IPS DF 6.9 (cell line): ENCODE measurements at regions not wholly inside any gene's neighbourhood (a gene's known extent, or its start where the extent isn't known, plus 50 kb on each side); places are given as distances from the start of the nearest gene placed in this dataset.
"Not testable (repeated sequence)": the region's sequence is repeated elsewhere in the genome, so short reads cannot be mapped to it uniquely, and the experiment has no call there.

Experiments
- DNase-seq: peaks from one replicate; pipeline ENCODE4 v3.0.0-alpha.2; 2013; ENCODE audit warnings: low read depth, low spot score
- H3K27ac ChIP-seq: one replicate; pipeline ENCODE4 v1.5.1; 2013; ENCODE audit warnings: low read length, control low read depth
- H3K27me3 ChIP-seq: 2 replicates; pipeline ENCODE4 v1.6.1; 2013; ENCODE audit warnings: mild to moderate bottlenecking, low read length; ENCODE audit not compliant: control insufficient read depth, insufficient read depth
- H3K36me3 ChIP-seq: 2 replicates; pipeline ENCODE4 v1.6.1; 2013; ENCODE audit warnings: low read length; ENCODE audit not compliant: control insufficient read depth, insufficient read depth
- H3K4me1 ChIP-seq: 2 replicates; pipeline ENCODE4 v1.6.1; 2013; ENCODE audit warnings: low read length; ENCODE audit not compliant: control insufficient read depth, insufficient read depth
- H3K4me3 ChIP-seq: 2 replicates; pipeline ENCODE4 v1.5.1; 2013; ENCODE audit warnings: mild to moderate bottlenecking, low read length
- H3K9me3 ChIP-seq: 2 replicates; pipeline ENCODE4 v1.6.1; 2013; ENCODE audit warnings: low read length, inconsistent platforms; ENCODE audit not compliant: control insufficient read depth, insufficient read depth
- WGBS: extraction: QIAGEN DNeasy Blood & Tissue Kit; methylation state at CpG from one replicate; pipeline ENCODE4 v1.1.7; 2013; ENCODE audit warnings: mixed read lengths, missing lambda C conversion rate; ENCODE audit not compliant: insufficient read length, insufficient coverage; 5-methylcytosine and 5-hydroxymethylcytosine counted together

DNA sequence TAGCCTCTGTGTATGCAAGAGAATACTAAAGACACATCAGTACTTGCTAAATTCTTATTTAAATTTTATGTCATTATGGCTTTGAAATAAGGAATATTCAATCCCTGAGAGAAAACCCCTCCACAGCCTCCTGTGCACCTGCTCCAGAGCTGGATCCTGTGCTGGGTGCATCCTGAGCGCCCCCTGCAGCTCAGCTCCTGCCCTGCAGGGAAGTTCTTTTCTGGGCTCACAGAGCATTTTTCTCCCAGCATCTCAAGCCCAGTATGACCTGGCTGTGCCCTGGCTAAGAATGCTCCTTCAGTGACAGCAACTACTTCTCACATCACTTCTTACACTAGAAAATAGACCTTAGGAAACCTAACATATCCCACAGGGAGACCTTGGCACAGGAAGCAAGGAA lies 1211.7 kb downstream of the TMEM121 start:
- Histone ChIP-seq H3K36me3 (no peaks in the 10 kb centered on the region), H3K4me1 (no peaks in the 10 kb centered on the region), H3K27ac (no peak overlapping the region), H3K9me3 (no peaks in the 10 kb centered on the region), H3K27me3 (no peaks in the 10 kb centered on the region), H3K4me3 (no peak overlapping the region)
- WGBS = no CpG with 5 or more reads among the region's 1 CpG
- no peak for DNase-seq

DNA sequence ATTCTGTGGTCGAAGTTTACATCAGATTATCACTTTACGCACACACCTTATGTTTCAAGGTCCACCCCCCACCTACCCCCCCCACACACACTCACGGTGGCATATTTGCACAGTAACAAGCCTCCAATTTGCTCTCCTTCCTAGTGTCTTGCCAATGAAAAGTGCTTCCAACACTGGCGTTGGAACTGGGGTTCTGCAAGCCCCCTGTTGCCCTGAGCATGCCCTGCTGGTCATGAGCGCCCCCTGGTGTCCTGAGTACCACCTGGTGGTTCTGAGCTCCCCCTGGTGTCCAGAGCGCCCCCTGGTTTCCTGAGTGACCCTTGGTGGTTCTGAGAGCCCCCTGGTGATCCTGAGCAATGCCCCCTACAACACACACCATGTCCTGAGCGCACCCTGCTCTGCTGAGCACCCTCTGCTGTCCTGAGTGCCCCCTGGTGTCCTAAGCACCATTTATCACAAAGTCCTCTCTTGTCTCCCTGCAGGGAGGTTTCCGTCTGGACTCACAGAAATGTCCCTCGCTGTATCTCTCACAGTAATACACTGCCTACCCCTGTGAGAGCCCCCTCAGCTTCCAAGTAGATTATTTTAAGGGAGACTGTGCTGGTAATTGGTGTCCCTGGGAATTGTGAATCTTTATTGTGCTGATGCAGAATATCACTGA lies 1212.3 kb downstream of the TMEM121 start:
- WGBS = no CpG with 5 or more reads among the region's 9 CpGs
- H3K4me3 ChIP-seq = not testable (repeated sequence)

DNA sequence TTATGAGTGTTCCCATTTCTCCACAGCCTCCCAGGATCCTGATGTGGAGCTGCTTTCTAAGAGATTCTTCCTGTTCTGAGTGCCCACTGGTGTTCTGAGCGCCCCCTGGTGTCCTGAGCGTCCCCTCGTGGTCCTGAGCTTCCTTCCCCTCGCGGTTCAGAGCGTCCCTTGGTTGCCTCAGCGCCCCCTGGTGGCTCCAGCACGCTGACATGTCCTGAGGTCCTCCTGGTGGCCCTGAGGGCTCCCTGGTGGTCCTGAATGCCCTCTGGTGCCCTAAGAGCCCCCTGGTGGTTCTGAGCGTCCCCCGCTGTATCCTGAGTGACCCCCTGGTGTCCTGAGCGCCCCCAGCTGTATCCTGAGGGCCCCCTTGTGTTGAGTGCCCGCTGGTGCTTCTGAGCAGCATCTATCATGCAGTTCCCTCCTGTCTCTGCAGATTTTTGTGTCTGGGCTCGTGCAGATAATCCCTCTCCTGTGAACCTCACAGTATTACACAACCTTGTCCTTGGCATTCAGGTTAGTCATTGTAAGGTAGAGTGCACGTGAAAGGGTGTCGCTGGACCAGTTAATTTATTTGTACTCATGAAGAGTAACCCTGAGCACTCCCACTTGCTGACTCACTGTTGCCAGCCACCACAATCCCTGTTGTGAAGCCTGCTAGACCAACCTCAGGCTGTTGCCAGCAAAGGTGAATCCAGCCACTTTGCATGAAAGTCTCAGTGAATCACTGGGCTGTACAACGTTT lies 1214.9 kb downstream of the TMEM121 start:
- not testable (repeated sequence) for H3K4me3 ChIP-seq, H3K4me1 ChIP-seq, H3K9me3 ChIP-seq, H3K27ac ChIP-seq, H3K36me3 ChIP-seq, DNase-seq, H3K27me3 ChIP-seq
- WGBS = no CpG with 5 or more reads among the region's 16 CpGs

More for the DNA sequence above, 1212.3 kb downstream of the TMEM121 start:
- H3K27ac ChIP-seq, H3K36me3 ChIP-seq, H3K9me3 ChIP-seq, DNase-seq, H3K4me1 ChIP-seq, H3K27me3 ChIP-seq: not testable (repeated sequence)

DNA sequence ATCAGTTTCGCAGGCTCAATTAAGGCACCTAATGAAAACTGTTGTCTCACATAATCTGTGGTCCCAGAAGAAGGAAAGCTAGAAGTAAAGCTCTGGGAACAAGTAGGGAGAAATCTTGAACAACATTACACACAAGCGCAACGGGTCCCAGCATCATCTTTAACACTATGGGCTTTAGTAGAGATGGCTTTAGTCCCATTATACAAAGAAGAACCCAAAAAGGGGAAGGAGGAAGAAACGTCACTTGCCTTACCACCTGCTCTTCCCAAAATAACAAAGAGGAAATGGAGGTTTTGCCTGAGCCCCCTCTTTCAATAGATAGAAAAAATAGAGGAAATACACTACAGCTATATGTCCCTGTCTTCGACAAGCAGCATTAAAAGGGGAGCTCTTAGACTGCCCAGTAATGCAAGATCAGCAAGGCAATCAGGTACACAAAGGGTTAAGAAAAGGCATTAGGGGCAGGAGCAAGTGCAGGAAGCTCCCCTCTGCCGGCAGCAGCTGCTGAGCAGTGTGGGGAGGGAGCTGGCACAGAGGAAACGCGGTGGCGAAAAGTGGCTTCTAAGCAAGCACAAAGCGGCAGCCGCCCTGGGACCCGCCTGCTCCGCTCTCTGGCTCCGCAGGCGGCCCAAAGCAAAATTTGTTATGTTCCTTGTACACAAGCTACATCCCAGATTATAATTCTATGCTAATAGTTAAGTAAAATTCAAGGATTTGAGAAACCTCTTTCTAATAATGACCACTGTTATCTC lies 1218.8 kb downstream of the TMEM121 start:
- DNase-seq, H3K9me3 ChIP-seq, H3K36me3 ChIP-seq, H3K27ac ChIP-seq, H3K4me3 ChIP-seq, H3K4me1 ChIP-seq, H3K27me3 ChIP-seq: not testable (repeated sequence)
- whole genome bisulfite sequencing = no CpG with 5 or more reads among the region's 15 CpGs

DNA sequence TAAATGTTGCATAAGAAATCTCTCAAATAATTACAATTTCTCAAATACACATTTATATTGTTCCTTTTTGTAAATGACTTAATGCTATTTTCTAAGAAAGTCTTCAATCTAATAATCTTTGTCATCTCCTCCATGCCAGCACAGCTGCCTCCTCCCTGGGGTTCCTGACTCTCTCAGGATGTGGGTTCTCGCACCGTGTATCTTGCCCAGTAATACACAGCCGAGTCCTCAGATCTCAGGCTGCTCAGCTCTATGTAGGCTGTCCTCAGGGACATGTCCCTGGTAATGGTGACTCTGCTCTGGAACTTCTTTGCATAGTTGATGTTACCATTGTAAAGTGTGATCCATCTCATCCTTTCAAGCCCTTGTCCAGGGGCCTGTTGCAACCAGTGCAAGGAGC lies 1223.7 kb downstream of the TMEM121 start:
- H3K9me3 ChIP-seq, H3K27ac ChIP-seq, DNase-seq, H3K36me3 ChIP-seq, H3K4me1 ChIP-seq, H3K4me3 ChIP-seq, H3K27me3 ChIP-seq: not testable (repeated sequence)
- no CpG with 5 or more reads among the region's 3 CpGs for WGBS

DNA sequence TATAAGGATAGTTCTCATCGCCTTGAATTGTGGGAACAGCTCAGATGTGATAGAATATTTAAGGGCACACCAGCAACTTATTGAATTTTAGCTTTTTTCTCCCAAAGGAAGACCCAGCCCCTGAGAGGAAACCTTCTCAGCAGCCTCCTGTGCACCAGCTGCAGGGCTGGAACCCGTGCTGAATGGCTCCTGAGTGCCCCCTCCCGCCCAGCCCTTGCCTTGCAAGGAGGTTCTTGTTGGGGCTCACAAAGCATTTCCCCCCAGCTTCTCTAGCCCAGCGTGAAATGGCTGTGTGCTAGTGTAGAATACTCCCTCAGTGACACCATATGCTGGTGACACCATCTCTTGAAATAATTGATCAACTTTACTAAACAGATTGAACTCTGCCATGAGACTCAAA lies 1227.4 kb downstream of the TMEM121 start:
- not testable (repeated sequence) for H3K36me3 ChIP-seq, H3K4me3 ChIP-seq, H3K4me1 ChIP-seq, H3K27me3 ChIP-seq, H3K9me3 ChIP-seq, H3K27ac ChIP-seq, DNase-seq
- no CpG with 5 or more reads among the region's 4 CpGs for WGBS

DNA sequence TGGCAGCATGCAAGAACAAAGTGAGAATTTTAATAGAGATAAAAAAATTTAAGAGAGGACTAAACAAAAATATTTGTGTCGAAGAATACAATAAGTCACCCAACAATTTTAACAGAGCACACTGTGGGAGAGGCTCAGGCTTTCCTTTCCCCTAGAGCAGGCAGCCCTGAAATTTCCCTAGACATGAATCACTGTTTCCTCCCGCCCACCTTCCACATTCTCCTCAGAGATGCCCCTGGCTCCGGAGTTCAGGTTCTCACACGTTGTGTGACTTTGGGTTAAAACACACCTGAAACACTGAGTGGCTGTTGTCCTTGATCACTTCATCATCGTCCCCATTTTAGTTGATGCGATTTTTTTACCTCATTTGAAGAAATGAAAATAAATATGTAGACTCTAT lies 1231.1 kb downstream of the TMEM121 start:
- H3K4me3 ChIP-seq, H3K4me1 ChIP-seq, DNase-seq, H3K27ac ChIP-seq, H3K36me3 ChIP-seq, H3K27me3 ChIP-seq, H3K9me3 ChIP-seq: not testable (repeated sequence)
- WGBS = no CpG with 5 or more reads among the region's 6 CpGs

DNA sequence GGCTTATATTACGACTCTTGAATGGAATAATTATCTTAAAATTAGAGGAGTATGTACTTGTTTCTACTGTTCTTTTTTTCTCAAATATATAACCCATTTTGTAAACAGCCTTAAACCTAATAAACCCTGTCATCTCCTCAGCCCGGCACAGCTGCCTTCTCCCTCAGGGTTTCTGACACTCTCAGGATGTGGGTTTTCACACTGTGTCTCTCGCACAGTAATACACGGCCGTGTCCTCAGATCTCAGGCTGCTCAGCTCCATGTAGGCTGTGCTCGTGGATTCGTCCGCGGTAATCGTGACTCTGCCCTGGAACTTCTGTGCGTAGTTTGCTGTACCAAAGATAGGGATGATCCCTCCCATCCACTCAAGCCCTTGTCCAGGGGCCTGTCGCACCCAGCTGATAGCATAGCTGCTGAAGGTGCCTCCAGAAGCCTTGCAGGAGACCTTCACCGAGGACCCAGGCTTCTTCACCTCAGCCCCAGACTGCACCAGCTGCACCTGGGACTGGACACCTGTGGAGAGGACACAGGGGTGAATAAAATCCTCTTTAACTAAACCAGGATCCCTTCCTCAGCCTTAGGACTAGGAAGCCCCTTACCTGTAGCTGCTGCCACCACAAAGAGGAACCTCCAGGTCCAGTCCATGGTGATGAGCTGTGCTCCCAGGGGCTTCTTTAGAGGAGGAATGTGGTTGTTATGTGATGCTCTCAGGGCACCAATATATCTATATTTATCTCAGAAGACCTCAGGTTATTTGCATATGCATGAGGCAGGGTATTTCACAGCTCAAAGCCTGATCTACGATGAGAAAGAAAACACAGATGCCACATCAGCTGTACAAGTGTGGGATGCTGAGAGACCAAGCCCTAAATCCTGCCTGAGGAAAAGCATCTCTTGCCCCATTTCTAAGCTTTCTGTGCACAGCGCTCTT lies 1235.8 kb downstream of the TMEM121 start:
- DNase-seq, H3K4me1 ChIP-seq, H3K36me3 ChIP-seq, H3K27me3 ChIP-seq, H3K4me3 ChIP-seq, H3K9me3 ChIP-seq, H3K27ac ChIP-seq: not testable (repeated sequence)
- no CpG with 5 or more reads among the region's 15 CpGs for WGBS

DNA sequence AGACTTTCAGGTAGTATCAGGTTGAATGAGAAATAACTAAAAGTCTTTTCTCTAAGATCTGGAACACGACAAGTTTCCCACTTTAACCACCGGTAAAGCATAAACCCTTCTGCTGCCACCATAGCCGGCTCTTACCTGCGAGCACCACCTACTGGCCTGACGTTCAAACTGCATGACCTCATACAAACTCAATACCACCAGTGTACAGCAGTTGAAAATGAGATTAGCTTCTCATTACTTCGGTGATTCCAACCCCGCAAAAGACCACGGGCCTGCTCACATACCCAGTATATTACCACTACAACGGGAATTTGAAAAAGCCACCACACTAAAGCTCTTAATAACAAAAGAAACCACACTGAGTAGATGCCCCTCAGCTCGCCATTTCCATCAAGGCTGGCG lies 1238.6 kb downstream of the TMEM121 start:
- not testable (repeated sequence) for DNase-seq, H3K27me3 ChIP-seq, H3K36me3 ChIP-seq, H3K4me1 ChIP-seq, H3K4me3 ChIP-seq, H3K27ac ChIP-seq, H3K9me3 ChIP-seq
- no CpG with 5 or more reads among the region's 11 CpGs for WGBS

DNA sequence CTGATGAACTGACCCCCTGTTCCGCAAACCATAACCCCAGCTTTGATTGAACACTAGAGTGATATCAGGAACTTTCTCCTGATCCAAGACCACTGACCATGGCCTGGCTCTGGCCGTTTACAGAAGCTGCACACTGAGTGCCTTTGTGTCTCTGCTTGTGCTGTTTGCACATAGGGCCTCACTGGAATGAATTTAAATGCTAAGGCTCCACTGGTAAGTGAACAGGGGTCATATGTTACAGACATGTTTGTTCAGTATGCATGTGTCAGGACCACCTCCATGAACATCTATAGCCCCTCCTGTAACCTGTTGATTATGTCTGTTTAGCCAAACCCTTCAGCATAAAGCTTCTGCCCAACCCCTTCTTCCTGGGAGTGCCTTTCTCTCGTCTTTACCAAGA lies 1239.8 kb downstream of the TMEM121 start:
- Histone ChIP-seq H3K9me3 (peaks cover 2% of the 10 kb centered on the region; the same call in 1 of the 2 replicates), H3K4me1 (no peaks in the 10 kb centered on the region), H3K27ac (no peak overlapping the region), H3K36me3 (no peaks in the 10 kb centered on the region), H3K27me3 (no peaks in the 10 kb centered on the region), H3K4me3 (no peak overlapping the region)
- WGBS = no CpG with 5 or more reads among the region's 3 CpGs
- no peak for DNase-seq
